ENCODE measurements at regions not wholly inside any gene's neighbourhood (a gene's known extent, or its start where the extent isn't known, plus 50 kb on each side); places are given as distances from the start of the nearest gene placed in this dataset.

GRCh38 chr1:185593271-185593670, 140.9 kb upstream of the HMCN1 start:
- Mint-ChIP-seq H3K36me3 (no peaks in the 10 kb centered on the region), H3K4me3 (no peak overlapping the region), H3K9me3 (peaks cover 0 to 2% (median 0%) of the 10 kb centered on the region in 8 donors), H3K27me3 (no peaks in the 10 kb centered on the region), H3K4me1 (peaks cover 31 to 43% (median 33%) of the 10 kb centered on the region in 4 donors), H3K27ac (no peak overlapping the region)
- Histone ChIP-seq H3K36me3 (ENCODE audit: insufficient read depth, low read length) (no peaks in the 10 kb centered on the region), H3K4me1 (ENCODE audit: insufficient read depth, low read length) (peaks cover 27% of the 10 kb centered on the region), H3K9me3 (ENCODE audit: control insufficient read depth in 1 of 2, low read length in 2 of 2) (no peaks in the 10 kb centered on the region), H3K27ac (ENCODE audit: low read depth, low read length) (no peak overlapping the region), H3K27me3 (ENCODE audit: insufficient read depth, low read length) (no peaks in the 10 kb centered on the region), H3K4me3 (ENCODE audit: low read length in 2 of 2) (no peak overlapping the region)
- ChIA-PET POLR2A (ENCODE audit: partially characterized antibody) (interaction anchor here (1.0 to 1.6 kb wide), 3 partner anchors 26 to 276 kb away, joined by 3 to 6 read pairs (median 4); partner anchors contain the start of gene IVNS1ABP), CTCF (ENCODE audit: partially characterized antibody) (interaction anchor here (0.9 to 1.4 kb wide), 7 partner anchors 9 to 277 kb away, joined by 3 to 7 read pairs (median 3); partner anchors contain the start of gene IVNS1ABP)
- DNase-seq: no peak
- intact Hi-C loops (cut with micrococcal nuclease): no loop called here

DNA sequence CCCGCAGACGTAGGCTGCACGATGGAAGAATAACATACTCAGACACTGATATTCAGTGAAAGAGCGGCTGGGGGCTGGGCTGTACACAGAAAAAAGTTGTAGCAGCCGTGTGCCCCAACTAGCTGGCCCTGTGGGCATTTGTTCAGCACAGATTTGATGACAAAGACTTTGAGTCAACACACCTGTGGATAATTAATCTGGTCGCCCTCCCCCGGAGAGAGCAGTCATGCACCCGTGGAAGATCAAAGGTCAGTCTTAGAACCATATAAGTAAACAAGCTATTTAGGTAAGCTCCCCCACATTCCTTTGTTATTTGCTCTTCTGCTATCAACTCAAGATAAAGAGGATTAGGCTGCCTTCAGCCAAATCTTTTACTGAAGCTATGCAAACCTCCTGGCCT, 148.4 kb upstream of the HMCN1 start:
- CTCF ChIA-PET (ENCODE audit: partially characterized antibody): interaction anchor here (1.5 to 6.3 kb wide), 2 partner anchors 10 to 25 kb away, joined by 4 to 49 read pairs; no protein-coding TSS in a partner anchor
- peaks cover 2 to 23% (median 13%) of the 10 kb centered on the region in 8 donors for H3K9me3 Mint-ChIP-seq
- H3K27ac Mint-ChIP-seq: peak overlapping the region in 1 of 7 donors; percentile 4

GRCh38 chr1:185581961-185582725, 152.0 kb upstream of the HMCN1 start:
- Histone ChIP-seq H3K27me3 (ENCODE audit: insufficient read depth, low read length) (no peaks in the 10 kb centered on the region), H3K4me3 (ENCODE audit: low read length in 2 of 2) (no peak overlapping the region), H3K27ac (ENCODE audit: low read depth, low read length) (no peak overlapping the region), H3K36me3 (ENCODE audit: insufficient read depth, low read length) (no peaks in the 10 kb centered on the region), H3K9me3 (ENCODE audit: control insufficient read depth in 1 of 2, low read length in 2 of 2) (peaks cover 0 to 4% of the 10 kb centered on the region in 2 donors), H3K4me1 (ENCODE audit: insufficient read depth, low read length) (no peaks in the 10 kb centered on the region)
- no peak for DNase-seq
- POLR2A ChIA-PET (ENCODE audit: partially characterized antibody): interaction anchor here (0.9 kb wide), 1 partner anchor 15 kb away, joined by 3 read pairs; no protein-coding TSS in a partner anchor
- Mint-ChIP-seq H3K4me3 (no peak overlapping the region), H3K9me3 (peaks cover 2 to 56% (median 44%) of the 10 kb centered on the region in 8 donors), H3K36me3 (peaks cover 12 to 23% of the 10 kb centered on the region in 2 donors), H3K27me3 (no peaks in the 10 kb centered on the region), H3K27ac (no peak overlapping the region), H3K4me1 (peaks cover 0 to 3% (median 0%) of the 10 kb centered on the region in 4 donors)
- CTCF ChIA-PET (ENCODE audit: partially characterized antibody): interaction anchor here (1.5 to 6.3 kb wide), 2 partner anchors 14 to 21 kb away, joined by 5 to 49 read pairs; no protein-coding TSS in a partner anchor
- intact Hi-C loops (cut with micrococcal nuclease): no loop called here

More for the DNA sequence above, 148.4 kb upstream of the HMCN1 start:
- intact Hi-C loops (cut with micrococcal nuclease): no loop called here
- H3K4me3 ChIP-seq (ENCODE audit: low read length in 2 of 2): no peak overlapping the region
- no peaks in the 10 kb centered on the region for H3K27me3 Mint-ChIP-seq
- H3K27ac ChIP-seq (ENCODE audit: low read depth, low read length): no peak overlapping the region
- H3K4me1 Mint-ChIP-seq: peaks cover 0 to 3% (median under 1%) of the 10 kb centered on the region in 4 donors
- no peak overlapping the region for H3K4me3 Mint-ChIP-seq
- no peaks in the 10 kb centered on the region for H3K9me3 ChIP-seq (ENCODE audit: control insufficient read depth in 1 of 2, low read length in 2 of 2)
- no peak for DNase-seq
- no peaks in the 10 kb centered on the region for H3K27me3 ChIP-seq (ENCODE audit: insufficient read depth, low read length)
- H3K36me3 Mint-ChIP-seq: peaks cover 3 to 18% of the 10 kb centered on the region in 2 donors
- POLR2A ChIA-PET (ENCODE audit: partially characterized antibody): no interaction called here
- no peaks in the 10 kb centered on the region for H3K36me3 ChIP-seq (ENCODE audit: insufficient read depth, low read length)
- no peaks in the 10 kb centered on the region for H3K4me1 ChIP-seq (ENCODE audit: insufficient read depth, low read length)

- no peaks in the 10 kb centered on the region for H3K4me1 ChIP-seq (ENCODE audit: insufficient read depth, low read length)
- no peak overlapping the region for H3K27ac Mint-ChIP-seq
- intact Hi-C loops (cut with micrococcal nuclease): no loop called here
- DNase-seq: no peak
- ChIA-PET CTCF (ENCODE audit: partially characterized antibody) (interaction anchor here (6.3 kb wide), 1 partner anchor 15 kb away, joined by 49 read pairs; no protein-coding TSS in a partner anchor), POLR2A (ENCODE audit: partially characterized antibody) (interaction anchor here (1.9 kb wide), 1 partner anchor 13 kb away, joined by 8 read pairs; no protein-coding TSS in a partner anchor)
- H3K27me3 ChIP-seq (ENCODE audit: insufficient read depth, low read length): no peaks in the 10 kb centered on the region
- peaks cover under 1 to 59% (median 47%) of the 10 kb centered on the region in 8 donors for H3K9me3 Mint-ChIP-seq
- H3K36me3 Mint-ChIP-seq: peaks cover 11 to 21% of the 10 kb centered on the region in 2 donors
- peaks cover 0 to 2% (median under 1%) of the 10 kb centered on the region in 4 donors for H3K4me1 Mint-ChIP-seq
- H3K4me3 ChIP-seq (ENCODE audit: low read length in 2 of 2): no peak overlapping the region
- H3K4me3 Mint-ChIP-seq: no peak overlapping the region
- peaks cover 0 to 4% of the 10 kb centered on the region in 2 donors for H3K9me3 ChIP-seq (ENCODE audit: control insufficient read depth in 1 of 2, low read length in 2 of 2)
- H3K27ac ChIP-seq (ENCODE audit: low read depth, low read length): no peak overlapping the region
- H3K36me3 ChIP-seq (ENCODE audit: insufficient read depth, low read length): no peaks in the 10 kb centered on the region
- no peaks in the 10 kb centered on the region for H3K27me3 Mint-ChIP-seq
These were observed 153.2 kb upstream of the HMCN1 start for GRCh38 chr1:185581020-185581419.

GRCh38 chr1:185578293-185578692, 155.9 kb upstream of the HMCN1 start:
- no peak overlapping the region for H3K4me3 ChIP-seq (ENCODE audit: low read length in 2 of 2)
- H3K27me3 Mint-ChIP-seq: no peaks in the 10 kb centered on the region
- H3K4me3 Mint-ChIP-seq: no peak overlapping the region
- DNase-seq: no peak
- H3K27ac Mint-ChIP-seq: no peak overlapping the region
- no peaks in the 10 kb centered on the region for H3K36me3 ChIP-seq (ENCODE audit: insufficient read depth, low read length)
- H3K4me1 Mint-ChIP-seq: peaks cover 0 to 11% (median 8%) of the 10 kb centered on the region in 4 donors
- peaks cover 0 to 59% (median 43%) of the 10 kb centered on the region in 8 donors for H3K9me3 Mint-ChIP-seq
- peaks cover 0 to 4% of the 10 kb centered on the region in 2 donors for H3K9me3 ChIP-seq (ENCODE audit: control insufficient read depth in 1 of 2, low read length in 2 of 2)
- no peak overlapping the region for H3K27ac ChIP-seq (ENCODE audit: low read depth, low read length)
- POLR2A ChIA-PET (ENCODE audit: partially characterized antibody): interaction anchor here (1.0 kb wide), 1 partner anchor 12 kb away, joined by 3 read pairs; no protein-coding TSS in a partner anchor
- intact Hi-C loops (cut with micrococcal nuclease): no loop called here
- CTCF ChIA-PET (ENCODE audit: partially characterized antibody): no interaction called here
- H3K4me1 ChIP-seq (ENCODE audit: insufficient read depth, low read length): no peaks in the 10 kb centered on the region
- H3K27me3 ChIP-seq (ENCODE audit: insufficient read depth, low read length): no peaks in the 10 kb centered on the region
- peaks cover 10 to 18% of the 10 kb centered on the region in 2 donors for H3K36me3 Mint-ChIP-seq

DNA sequence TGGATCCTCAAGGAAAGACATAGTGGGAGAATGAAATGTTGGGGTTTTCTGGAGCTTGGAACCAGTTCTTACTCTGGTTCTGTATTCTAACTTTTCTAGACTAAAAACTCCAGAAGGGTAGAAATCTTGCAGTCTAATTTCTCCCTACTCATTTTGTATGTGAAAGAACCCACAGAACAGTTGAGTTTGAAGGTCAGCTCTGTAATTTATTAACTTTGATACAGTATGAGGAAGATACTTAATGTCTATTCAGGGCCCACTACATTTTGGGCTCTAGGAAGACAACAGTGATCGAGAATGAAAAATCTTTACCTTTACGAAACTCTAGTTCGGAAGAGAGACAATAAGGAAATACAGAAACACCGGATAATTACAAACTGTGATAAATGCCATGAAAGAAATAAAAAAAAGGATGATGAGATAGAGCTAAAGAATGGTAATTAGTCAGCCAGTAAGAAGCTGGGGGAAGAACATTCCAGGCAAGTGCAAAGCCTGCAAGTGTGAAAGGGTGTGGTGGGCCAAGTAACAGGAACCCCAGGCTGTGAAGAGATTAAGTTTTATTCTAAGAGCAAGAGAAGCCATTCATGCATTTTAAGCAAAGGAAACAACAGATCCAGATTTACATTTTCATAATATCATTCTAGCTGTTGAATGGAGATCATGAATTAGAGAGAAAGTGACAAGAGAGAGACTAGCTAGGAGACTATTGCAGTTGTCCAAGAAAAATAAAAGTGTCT, 159.9 kb upstream of the HMCN1 start:
- intact Hi-C loops (cut with micrococcal nuclease): no loop called here
- peaks cover 0 to 4% of the 10 kb centered on the region in 2 donors for H3K9me3 ChIP-seq (ENCODE audit: control insufficient read depth in 1 of 2, low read length in 2 of 2)
- peaks cover 6 to 8% of the 10 kb centered on the region in 2 donors for H3K36me3 Mint-ChIP-seq
- no peak overlapping the region for H3K27ac ChIP-seq (ENCODE audit: low read depth, low read length)
- ChIA-PET POLR2A (ENCODE audit: partially characterized antibody) (interaction anchor here (0.8 kb wide), 1 partner anchor 256 kb away, joined by 3 read pairs; no protein-coding TSS in a partner anchor), CTCF (ENCODE audit: partially characterized antibody) (interaction anchor here (1.9 to 3.8 kb wide), 2 partner anchors 22 to 257 kb away, joined by 4 to 23 read pairs; partner anchors contain the start of gene IVNS1ABP)
- no peak for DNase-seq
- peaks cover 2 to 27% (median 19%) of the 10 kb centered on the region in 8 donors for H3K9me3 Mint-ChIP-seq
- no peak overlapping the region for H3K4me3 Mint-ChIP-seq
- H3K27me3 ChIP-seq (ENCODE audit: insufficient read depth, low read length): no peaks in the 10 kb centered on the region
- H3K4me1 Mint-ChIP-seq: peaks cover 23 to 27% (median 26%) of the 10 kb centered on the region in 4 donors
- H3K27me3 Mint-ChIP-seq: no peaks in the 10 kb centered on the region
- no peak overlapping the region for H3K4me3 ChIP-seq (ENCODE audit: low read length in 2 of 2)
- H3K4me1 ChIP-seq (ENCODE audit: insufficient read depth, low read length): peaks cover 15% of the 10 kb centered on the region
- no peaks in the 10 kb centered on the region for H3K36me3 ChIP-seq (ENCODE audit: insufficient read depth, low read length)
- peak overlapping the region in 2 of 7 donors; percentile 2 to 75 for H3K27ac Mint-ChIP-seq

All from CD4-positive, alpha-beta memory T cell (primary cell).